ENCODE measurements at regions not wholly inside any gene's neighbourhood (a gene's known extent, or its start where the extent isn't known, plus 50 kb on each side); places are given as distances from the start of the nearest gene placed in this dataset.

- no peaks in the 10 kb centered on the region for H3K9me3 ChIP-seq (ENCODE audit: control insufficient read depth, low read length)
- peak; percentile 16 for ATAC-seq (ENCODE audit: low FRiP score)
- H3K4me3 ChIP-seq (ENCODE audit: low read length in 2 of 2) = no peak overlapping the region
- H3K4me1 ChIP-seq (ENCODE audit: control insufficient read depth in 1 of 2, insufficient read depth in 2 of 2, low read length in 2 of 2) = no peaks in the 10 kb centered on the region
- H3K27me3 ChIP-seq (ENCODE audit: control insufficient read depth in 1 of 2, insufficient read depth in 2 of 2, low read length in 1 of 2) = no peaks in the 10 kb centered on the region
- no peaks in the 10 kb centered on the region for H3K36me3 ChIP-seq (ENCODE audit: control insufficient read depth in 1 of 2, insufficient read depth in 2 of 2, low read length in 1 of 2)
- peak in 1 of 2 donors; percentile 42 for DNase-seq
- H3K27ac ChIP-seq (ENCODE audit: low read depth in 1 of 2, low read length in 2 of 2) = no peak overlapping the region
- 66 to 84% methylated on average over 14 of the region's 14 CpGs for WGBS, 2 donors
- intact Hi-C loops (cut with DNase I) = no loop called here
Measured at GRCh38 chr16:55036371-55036821, 105.7 kb downstream of the IRX5 start.

GRCh38 chr16:55037046-55037445 is 106.4 kb downstream of the IRX5 start:
- WGBS, 2 donors = 84 to 86% methylated on average over 4 of the region's 4 CpGs
- no peak for DNase-seq

GRCh38 chr16:55037966-55038365 is 107.3 kb downstream of the IRX5 start:
- Histone ChIP-seq H3K27me3 (ENCODE audit: control insufficient read depth in 1 of 2, insufficient read depth in 2 of 2, low read length in 1 of 2) (no peaks in the 10 kb centered on the region), H3K4me1 (ENCODE audit: control insufficient read depth in 1 of 2, insufficient read depth in 2 of 2, low read length in 2 of 2) (no peaks in the 10 kb centered on the region), H3K36me3 (ENCODE audit: control insufficient read depth in 1 of 2, insufficient read depth in 2 of 2, low read length in 1 of 2) (no peaks in the 10 kb centered on the region), H3K4me3 (ENCODE audit: low read length in 2 of 2) (no peak overlapping the region), H3K9me3 (ENCODE audit: control insufficient read depth, low read length) (no peaks in the 10 kb centered on the region), H3K27ac (ENCODE audit: low read depth in 1 of 2, low read length in 2 of 2) (no peak overlapping the region)
- intact Hi-C loops (cut with DNase I) = no loop called here
- DNase-seq = no peak
- WGBS, 2 donors = 58% methylated on average over 5 of the region's 5 CpGs
- ATAC-seq (ENCODE audit: low FRiP score) = no peak

More at GRCh38 chr16:55037046-55037445, 106.4 kb downstream of the IRX5 start:
- no peaks in the 10 kb centered on the region for H3K36me3 ChIP-seq (ENCODE audit: control insufficient read depth in 1 of 2, insufficient read depth in 2 of 2, low read length in 1 of 2)
- H3K4me1 ChIP-seq (ENCODE audit: control insufficient read depth in 1 of 2, insufficient read depth in 2 of 2, low read length in 2 of 2) = no peaks in the 10 kb centered on the region
- no peak overlapping the region for H3K4me3 ChIP-seq (ENCODE audit: low read length in 2 of 2)
- ATAC-seq (ENCODE audit: low FRiP score) = no peak
- intact Hi-C loops (cut with DNase I) = no loop called here
- H3K27me3 ChIP-seq (ENCODE audit: control insufficient read depth in 1 of 2, insufficient read depth in 2 of 2, low read length in 1 of 2) = no peaks in the 10 kb centered on the region
- no peak overlapping the region for H3K27ac ChIP-seq (ENCODE audit: low read depth in 1 of 2, low read length in 2 of 2)
- H3K9me3 ChIP-seq (ENCODE audit: control insufficient read depth, low read length) = no peaks in the 10 kb centered on the region

- DNase-seq = no peak
- H3K9me3 ChIP-seq (ENCODE audit: control insufficient read depth, low read length) = no peaks in the 10 kb centered on the region
- H3K4me1 ChIP-seq (ENCODE audit: control insufficient read depth in 1 of 2, insufficient read depth in 2 of 2, low read length in 2 of 2) = no peaks in the 10 kb centered on the region
- H3K36me3 ChIP-seq (ENCODE audit: control insufficient read depth in 1 of 2, insufficient read depth in 2 of 2, low read length in 1 of 2) = no peaks in the 10 kb centered on the region
- WGBS, 2 donors = 73 to 92% methylated on average over 6 of the region's 6 CpGs
- H3K4me3 ChIP-seq (ENCODE audit: low read length in 2 of 2) = no peak overlapping the region
- no peak for ATAC-seq (ENCODE audit: low FRiP score)
- intact Hi-C loops (cut with DNase I) = no loop called here
- no peaks in the 10 kb centered on the region for H3K27me3 ChIP-seq (ENCODE audit: control insufficient read depth in 1 of 2, insufficient read depth in 2 of 2, low read length in 1 of 2)
- no peak overlapping the region for H3K27ac ChIP-seq (ENCODE audit: low read depth in 1 of 2, low read length in 2 of 2)
Measured at GRCh38 chr16:55039042-55039441, 108.4 kb downstream of the IRX5 start.

GRCh38 chr16:55039511-55039910 is 108.8 kb downstream of the IRX5 start:
- no peak overlapping the region for H3K4me3 ChIP-seq (ENCODE audit: low read length in 2 of 2)
- no peaks in the 10 kb centered on the region for H3K9me3 ChIP-seq (ENCODE audit: control insufficient read depth, low read length)
- intact Hi-C loops (cut with DNase I) = no loop called here
- no peaks in the 10 kb centered on the region for H3K27me3 ChIP-seq (ENCODE audit: control insufficient read depth in 1 of 2, insufficient read depth in 2 of 2, low read length in 1 of 2)
- no peaks in the 10 kb centered on the region for H3K36me3 ChIP-seq (ENCODE audit: control insufficient read depth in 1 of 2, insufficient read depth in 2 of 2, low read length in 1 of 2)
- no peaks in the 10 kb centered on the region for H3K4me1 ChIP-seq (ENCODE audit: control insufficient read depth in 1 of 2, insufficient read depth in 2 of 2, low read length in 2 of 2)
- no peak overlapping the region for H3K27ac ChIP-seq (ENCODE audit: low read depth in 1 of 2, low read length in 2 of 2)
- DNase-seq (no peak), ATAC-seq (ENCODE audit: low FRiP score) (no peak)
- WGBS, 2 donors = 94 to 96% methylated on average over 6 of the region's 6 CpGs

- Histone ChIP-seq H3K4me3 (ENCODE audit: low read length in 2 of 2) (no peak overlapping the region), H3K27ac (ENCODE audit: low read depth in 1 of 2, low read length in 2 of 2) (no peak overlapping the region), H3K36me3 (ENCODE audit: control insufficient read depth in 1 of 2, insufficient read depth in 2 of 2, low read length in 1 of 2) (no peaks in the 10 kb centered on the region), H3K9me3 (ENCODE audit: control insufficient read depth, low read length) (no peaks in the 10 kb centered on the region), H3K27me3 (ENCODE audit: control insufficient read depth in 1 of 2, insufficient read depth in 2 of 2, low read length in 1 of 2) (no peaks in the 10 kb centered on the region), H3K4me1 (ENCODE audit: control insufficient read depth in 1 of 2, insufficient read depth in 2 of 2, low read length in 2 of 2) (no peaks in the 10 kb centered on the region)
- 79 to 82% methylated on average over 8 of the region's 8 CpGs for WGBS, 2 donors
- DNase-seq (no peak), ATAC-seq (ENCODE audit: low FRiP score) (no peak)
- intact Hi-C loops (cut with DNase I) = no loop called here
Measured at GRCh38 chr16:55039931-55040330, 109.3 kb downstream of the IRX5 start.

- H3K27ac ChIP-seq (ENCODE audit: low read depth in 1 of 2, low read length in 2 of 2) = no peak overlapping the region
- no peaks in the 10 kb centered on the region for H3K9me3 ChIP-seq (ENCODE audit: control insufficient read depth, low read length)
- no peaks in the 10 kb centered on the region for H3K4me1 ChIP-seq (ENCODE audit: control insufficient read depth in 1 of 2, insufficient read depth in 2 of 2, low read length in 2 of 2)
- H3K4me3 ChIP-seq (ENCODE audit: low read length in 2 of 2) = no peak overlapping the region
- H3K36me3 ChIP-seq (ENCODE audit: control insufficient read depth in 1 of 2, insufficient read depth in 2 of 2, low read length in 1 of 2) = no peaks in the 10 kb centered on the region
- intact Hi-C loops (cut with DNase I) = no loop called here
- DNase-seq = no peak
- ATAC-seq (ENCODE audit: low FRiP score) = no peak
- WGBS, 2 donors = 80 to 82% methylated on average over 19 of the region's 19 CpGs
- no peaks in the 10 kb centered on the region for H3K27me3 ChIP-seq (ENCODE audit: control insufficient read depth in 1 of 2, insufficient read depth in 2 of 2, low read length in 1 of 2)
Measured at GRCh38 chr16:55040366-55041086, 109.9 kb downstream of the IRX5 start.

- WGBS, 2 donors = 79 to 80% methylated on average over 3 of the region's 3 CpGs
Measured at GRCh38 chr16:55041540-55042234, 111.0 kb downstream of the IRX5 start.

More at GRCh38 chr16:55041540-55042234, 111.0 kb downstream of the IRX5 start:
- Histone ChIP-seq H3K9me3 (ENCODE audit: control insufficient read depth, low read length) (no peaks in the 10 kb centered on the region), H3K27ac (ENCODE audit: low read depth in 1 of 2, low read length in 2 of 2) (no peak overlapping the region), H3K4me3 (ENCODE audit: low read length in 2 of 2) (no peak overlapping the region), H3K27me3 (ENCODE audit: control insufficient read depth in 1 of 2, insufficient read depth in 2 of 2, low read length in 1 of 2) (no peaks in the 10 kb centered on the region), H3K36me3 (ENCODE audit: control insufficient read depth in 1 of 2, insufficient read depth in 2 of 2, low read length in 1 of 2) (no peaks in the 10 kb centered on the region), H3K4me1 (ENCODE audit: control insufficient read depth in 1 of 2, insufficient read depth in 2 of 2, low read length in 2 of 2) (no peaks in the 10 kb centered on the region)
- DNase-seq (no peak), ATAC-seq (ENCODE audit: low FRiP score) (no peak)
- intact Hi-C loops (cut with DNase I) = no loop called here
